B cell (primary cell): ENCODE measurements at regions not wholly inside any gene's neighbourhood (a gene's known extent, or its start where the extent isn't known, plus 50 kb on each side); places are given as distances from the start of the nearest gene placed in this dataset.

Experiments used
- ATAC-seq: fragments of 200-7000 bp; cut with Tn5 transposase; one replicate; pipeline ENCODE4 v1.10.0; 2021; ENCODE audit warnings: low read depth, mild to moderate bottlenecking, moderate number of reproducible peaks, moderate library complexity
- CTCF ChIA-PET: fragments of 350-600 bp; sonication (Branson Sonifier 250); formaldehyde crosslinking; loops from one replicate; lab custom pipeline; 2021; ENCODE audit warnings: antibody characterized with exemption, inconsistent platforms; lab: Charles Lee
- POLR2A ChIA-PET: fragments of 350-600 bp; sonication (Branson Sonifier 250); formaldehyde crosslinking; loops from one replicate; lab custom pipeline; 2021; ENCODE audit warnings: antibody characterized with exemption; lab: Charles Lee
- DNase-seq: peaks from one replicate; pipeline ENCODE4 v3.0.0; 2013
- H2AFZ ChIP-seq: 2 replicates; pipeline ENCODE4 v1.6.1; 2012; ENCODE audit warnings: mild to moderate bottlenecking, low read depth, low read length; ENCODE audit not compliant: insufficient read depth, poor library complexity, severe bottlenecking
- H3K27ac ChIP-seq, 2 donors: 1 replicate in 1 of 2; 2 replicates in 1 of 2; pipeline ENCODE4 v1.5.1; 2012 to 2013; ENCODE audit warnings: low read length in 2 of 2, mild to moderate bottlenecking in 2 of 2, moderate library complexity in 1 of 2
- H3K27me3 ChIP-seq, 4 experiments: fragments of 200-600 bp in 1 of 4; sonication (generic) in 1 of 4; replicated peaks in 1 of 4; 1 replicate in 2 of 4; 2 replicates in 2 of 4; pipeline versions ENCODE4 v1.6.1 to v1.7.0; 2013 to 2016; ENCODE audit warnings: low read length in 3 of 4, mild to moderate bottlenecking in 2 of 4, mixed read lengths in 1 of 4, moderate library complexity in 1 of 4; ENCODE audit not compliant: insufficient read depth in 4 of 4, control insufficient read depth in 3 of 4; ENCODE audit errors: control extremely low read depth in 1 of 4
- H3K36me3 ChIP-seq, 2 experiments: replicated peaks in 1 of 2; 1 replicate in 1 of 2; 2 replicates in 1 of 2; pipeline versions ENCODE4 v1.6.1 to v1.7.1; 2013; ENCODE audit warnings: low read length in 1 of 2; ENCODE audit not compliant: insufficient read depth in 2 of 2, control insufficient read depth in 1 of 2; ENCODE audit errors: control extremely low read depth in 1 of 2, extremely low read depth in 1 of 2
- H3K4me1 ChIP-seq, 2 donors: fragments of 200-600 bp in 1 of 2; sonication (generic) in 1 of 2; 1 replicate in 1 of 2; 2 replicates in 1 of 2; pipeline versions ENCODE4 v1.5.1 to v1.6.1; 2013 to 2017; ENCODE audit warnings: low read length in 2 of 2; ENCODE audit not compliant: control insufficient read depth in 2 of 2, insufficient read depth in 2 of 2
- H3K4me2 ChIP-seq: replicated peaks from 2 replicates; pipeline ENCODE3; 2012; ENCODE audit warnings: mild to moderate bottlenecking, low read depth, low read length; ENCODE audit not compliant: poor library complexity, severe bottlenecking
- H3K4me3 ChIP-seq, 5 experiments: fragments of 200-600 bp in 1 of 5; sonication (generic) in 1 of 5; 1 replicate in 3 of 5; 2 replicates in 2 of 5; pipeline versions ENCODE4 v1.5.1 to v1.7.0; 2011 to 2016; ENCODE audit warnings: low read length in 4 of 5, mild to moderate bottlenecking in 4 of 5, low read depth in 2 of 5, control low read depth in 1 of 5, moderate library complexity in 1 of 5; ENCODE audit not compliant: insufficient read depth in 1 of 5; ENCODE audit errors: control extremely low read depth in 1 of 5, extremely low read depth in 1 of 5
- H3K79me2 ChIP-seq: fragments of 200-600 bp; sonication (generic); one replicate; pipeline ENCODE4 v1.6.0; 2016; ENCODE audit warnings: low read length; ENCODE audit not compliant: control insufficient read depth, insufficient read depth
- H3K9ac ChIP-seq: fragments of 200-600 bp; sonication (generic); 2 replicates; pipeline ENCODE4 v1.6.1; 2017; ENCODE audit warnings: mild to moderate bottlenecking, low read length, moderate library complexity
- H3K9me3 ChIP-seq, 3 donors: one replicate each; pipeline versions ENCODE4 v1.6.1 to v1.7.1; 2013; ENCODE audit warnings: low read length in 2 of 3; ENCODE audit not compliant: control insufficient read depth in 2 of 3, insufficient read depth in 1 of 3; ENCODE audit errors: control extremely low read depth in 1 of 3
- H4K20me1 ChIP-seq: 2 replicates; pipeline ENCODE4 v1.6.0; 2012; ENCODE audit warnings: mild to moderate bottlenecking, low read length; ENCODE audit not compliant: insufficient read depth, control insufficient read depth, poor library complexity, severe bottlenecking
- H3K27ac Mint-ChIP-seq: one replicate; pipeline ENCODE4 v1.8.0; 2021; ENCODE audit warnings: mixed read lengths
- H3K27me3 Mint-ChIP-seq: one replicate; pipeline ENCODE4 v1.8.0; 2021; ENCODE audit warnings: mixed read lengths
- H3K4me1 Mint-ChIP-seq: one replicate; pipeline ENCODE4 v1.8.0; 2021; ENCODE audit warnings: mixed read lengths
- H3K4me3 Mint-ChIP-seq: one replicate; pipeline ENCODE4 v1.8.0; 2021; ENCODE audit warnings: mixed read lengths
- H3K9me3 Mint-ChIP-seq: one replicate; pipeline ENCODE4 v1.8.0; 2022; ENCODE audit warnings: mixed read lengths; ENCODE audit not compliant: insufficient read depth
- EZH2 ChIP-seq: IDR thresholded peaks from 2 replicates; pipeline ENCODE4 v1.6.1; 2012; ENCODE audit warnings: borderline replicate concordance, low read depth, mild to moderate bottlenecking, moderate library complexity, low read length; ENCODE audit not compliant: insufficient read depth, poor library complexity, severe bottlenecking
- WGBS: methylation state at CpG from one replicate; pipeline ENCODE4 v1.1.5; 2013; ENCODE audit warnings: missing lambda C conversion rate; ENCODE audit not compliant: insufficient coverage; 5-methylcytosine and 5-hydroxymethylcytosine counted together
- intact Hi-C: fragments of 100-400 bp; cut with micrococcal nuclease; formaldehyde crosslinking; loops from one replicate; pipeline ENCODE4 v1.10.0; 2022
- TF ChIP-seq, protein P1 (sequence below): fragments of 200-600 bp; IDR thresholded peaks from one replicate; pipeline ENCODE4 v1.8.0; 2022; ENCODE audit warnings: antibody characterized with exemption, mild to moderate bottlenecking

DNA sequence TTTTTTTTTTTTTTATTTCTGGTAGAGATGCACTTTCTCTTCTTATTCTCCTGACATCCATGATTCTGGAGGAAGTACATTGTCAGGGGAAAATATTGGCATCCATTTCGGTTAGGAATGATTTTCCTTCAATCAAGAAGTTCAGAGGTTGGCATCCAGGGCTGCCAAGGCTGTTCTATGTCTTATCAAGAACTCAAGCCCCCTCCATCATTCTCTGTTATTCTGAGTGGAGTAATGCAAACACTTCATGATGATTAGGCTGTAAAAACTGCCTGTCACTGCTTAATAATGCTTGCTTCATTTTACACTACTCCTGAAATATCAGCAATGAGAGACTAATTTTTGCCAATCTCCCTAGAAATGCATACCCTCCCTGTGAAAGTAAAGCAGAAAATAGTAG is 417.1 kb upstream of the NFIA start:
- Histone ChIP-seq H3K4me1 (no peaks in the 10 kb centered on the region), H4K20me1 (no peaks in the 10 kb centered on the region), H3K4me3 (no peak overlapping the region), H3K9ac (no peak overlapping the region), H3K27me3 (no peaks in the 10 kb centered on the region), H3K36me3 (no peaks in the 10 kb centered on the region), H2AFZ (no peak overlapping the region), H3K79me2 (no peaks in the 10 kb centered on the region), H3K9me3 (no peaks in the 10 kb centered on the region), H3K4me2 (no peak overlapping the region), H3K27ac (no peak overlapping the region)
- WGBS, result no CpG with 5 or more reads among the region's 1 CpG
- no peak for DNase-seq
- no peak overlapping the region for H3K27ac Mint-ChIP-seq
- H3K4me3 Mint-ChIP-seq, result no peak overlapping the region
- CTCF ChIA-PET, result no interaction called here
- POLR2A ChIA-PET, result no interaction called here
- H3K27me3 Mint-ChIP-seq, result no peaks in the 10 kb centered on the region
- no peaks in the 10 kb centered on the region for H3K9me3 Mint-ChIP-seq
- no peak for TF ChIP-seq EZH2
- TF ChIP-seq, protein P1, sequence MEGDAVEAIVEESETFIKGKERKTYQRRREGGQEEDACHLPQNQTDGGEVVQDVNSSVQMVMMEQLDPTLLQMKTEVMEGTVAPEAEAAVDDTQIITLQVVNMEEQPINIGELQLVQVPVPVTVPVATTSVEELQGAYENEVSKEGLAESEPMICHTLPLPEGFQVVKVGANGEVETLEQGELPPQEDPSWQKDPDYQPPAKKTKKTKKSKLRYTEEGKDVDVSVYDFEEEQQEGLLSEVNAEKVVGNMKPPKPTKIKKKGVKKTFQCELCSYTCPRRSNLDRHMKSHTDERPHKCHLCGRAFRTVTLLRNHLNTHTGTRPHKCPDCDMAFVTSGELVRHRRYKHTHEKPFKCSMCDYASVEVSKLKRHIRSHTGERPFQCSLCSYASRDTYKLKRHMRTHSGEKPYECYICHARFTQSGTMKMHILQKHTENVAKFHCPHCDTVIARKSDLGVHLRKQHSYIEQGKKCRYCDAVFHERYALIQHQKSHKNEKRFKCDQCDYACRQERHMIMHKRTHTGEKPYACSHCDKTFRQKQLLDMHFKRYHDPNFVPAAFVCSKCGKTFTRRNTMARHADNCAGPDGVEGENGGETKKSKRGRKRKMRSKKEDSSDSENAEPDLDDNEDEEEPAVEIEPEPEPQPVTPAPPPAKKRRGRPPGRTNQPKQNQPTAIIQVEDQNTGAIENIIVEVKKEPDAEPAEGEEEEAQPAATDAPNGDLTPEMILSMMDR, result no peak
- intact Hi-C loops, result no loop called here
- no peaks in the 10 kb centered on the region for H3K4me1 Mint-ChIP-seq
- ATAC-seq, result no peak

- no peak for DNase-seq
- Mint-ChIP-seq H3K27me3 (no peaks in the 10 kb centered on the region), H3K27ac (no peak overlapping the region), H3K4me3 (no peak overlapping the region), H3K9me3 (no peaks in the 10 kb centered on the region), H3K4me1 (no peaks in the 10 kb centered on the region)
- Histone ChIP-seq H3K27me3 (no peaks in the 10 kb centered on the region), H3K36me3 (no peaks in the 10 kb centered on the region), H3K27ac (no peak overlapping the region), H3K4me1 (no peaks in the 10 kb centered on the region), H4K20me1 (no peaks in the 10 kb centered on the region), H2AFZ (no peak overlapping the region), H3K4me2 (no peak overlapping the region), H3K9me3 (no peaks in the 10 kb centered on the region), H3K4me3 (no peak overlapping the region), H3K79me2 (no peaks in the 10 kb centered on the region), H3K9ac (no peak overlapping the region)
- intact Hi-C loops, result no loop called here
- CTCF ChIA-PET, result no interaction called here
- POLR2A ChIA-PET, result no interaction called here
- no peak for ATAC-seq
- TF ChIP-seq, protein P1, result no peak
- TF ChIP-seq EZH2, result no peak
- WGBS, result 80% methylated on average over 1 of the region's 2 CpGs
Observed at GRCh38 chr1:60664086-60664625, 418.2 kb upstream of the NFIA start.
